CD4-positive, alpha-beta T cell treated with Interleukin-10 for 1 hour (primary cell): ENCODE measurements at regions not wholly inside any gene's neighbourhood (a gene's known extent, or its start where the extent isn't known, plus 50 kb on each side); places are given as distances from the start of the nearest gene placed in this dataset.

Experiments
- DNase-seq: peaks from one replicate; pipeline ENCODE4 v3.0.0-alpha.2; 2020

- no peak for DNase-seq
These were observed 234.0 kb downstream of the EPHA4 start for GRCh38 chr2:221337957-221338685.

- no peak for DNase-seq
These were observed 229.7 kb downstream of the EPHA4 start for GRCh38 chr2:221342388-221342787.

GRCh38 chr2:221343524-221343923, 228.6 kb downstream of the EPHA4 start:
- no peak for DNase-seq

GRCh38 chr2:221345516-221345915, 226.6 kb downstream of the EPHA4 start:
- DNase-seq = no peak

- DNase-seq = no peak
These were observed 225.7 kb downstream of the EPHA4 start for GRCh38 chr2:221346411-221346810.

- no peak for DNase-seq
These were observed 224.6 kb downstream of the EPHA4 start for GRCh38 chr2:221347471-221347870.

- no peak for DNase-seq
These were observed 221.5 kb downstream of the EPHA4 start for GRCh38 chr2:221350616-221351015.

GRCh38 chr2:221353201-221353600, 218.9 kb downstream of the EPHA4 start:
- no peak for DNase-seq

- DNase-seq = no peak
These were observed 211.8 kb downstream of the EPHA4 start for GRCh38 chr2:221360312-221360711.

GRCh38 chr2:221360742-221361141, 211.4 kb downstream of the EPHA4 start:
- DNase-seq = no peak

- no peak for DNase-seq
These were observed 210.5 kb downstream of the EPHA4 start for GRCh38 chr2:221361633-221362032.

GRCh38 chr2:221364672-221365071, 207.4 kb downstream of the EPHA4 start:
- DNase-seq = no peak
